Mesendoderm (in vitro differentiated cells): ENCODE measurements at regions not wholly inside any gene's neighbourhood (a gene's known extent, or its start where the extent isn't known, plus 50 kb on each side); places are given as distances from the start of the nearest gene placed in this dataset.

Experiments
- DNase-seq: peaks from one replicate; pipeline ENCODE4 v3.0.0; 2013
- H2AK5ac ChIP-seq: 2 replicates; pipeline ENCODE4 v1.6.1; 2013; ENCODE audit warnings: low read length, inconsistent platforms
- H2BK120ac ChIP-seq: 2 replicates; pipeline ENCODE4 v1.6.1; 2013; ENCODE audit warnings: low read depth, mild to moderate bottlenecking, low read length, moderate library complexity, mixed read lengths
- H2BK15ac ChIP-seq: replicated peaks from 2 replicates; pipeline ENCODE4 v1.6.1; 2013; ENCODE audit warnings: low read depth, mild to moderate bottlenecking, moderate library complexity
- H2BK5ac ChIP-seq: 2 replicates; pipeline ENCODE4 v1.6.1; 2013; ENCODE audit warnings: low read length, inconsistent platforms
- H3K18ac ChIP-seq: 2 replicates; pipeline ENCODE4 v1.6.1; 2013; ENCODE audit warnings: mild to moderate bottlenecking, low read length, mixed read lengths
- H3K23ac ChIP-seq: one replicate; pipeline ENCODE4 v1.6.1; 2013; ENCODE audit warnings: low read length
- H3K27ac ChIP-seq: 2 replicates; pipeline ENCODE4 v1.5.1; 2013; ENCODE audit warnings: low read depth, mild to moderate bottlenecking, inconsistent platforms, low read length, moderate library complexity
- H3K27me3 ChIP-seq: 2 replicates; pipeline ENCODE4 v1.6.1; 2013; ENCODE audit warnings: low read length, control low read depth, mild to moderate bottlenecking, inconsistent platforms; ENCODE audit not compliant: insufficient read depth, poor library complexity
- H3K36me3 ChIP-seq: 2 replicates; pipeline ENCODE4 v1.6.1; 2013; ENCODE audit warnings: low read length, inconsistent platforms; ENCODE audit not compliant: control insufficient read depth, insufficient read depth
- H3K4ac ChIP-seq: one replicate; pipeline ENCODE4 v1.6.1; 2013; ENCODE audit warnings: low read depth, mild to moderate bottlenecking, low read length, moderate library complexity
- H3K4me1 ChIP-seq: 2 replicates; pipeline ENCODE4 v1.6.1; 2013; ENCODE audit warnings: low read depth, low read length, inconsistent platforms; ENCODE audit not compliant: control insufficient read depth
- H3K4me2 ChIP-seq: 2 replicates; pipeline ENCODE4 v1.6.1; 2013; ENCODE audit warnings: low read length
- H3K4me3 ChIP-seq: 2 replicates; pipeline ENCODE4 v1.5.1; 2013; ENCODE audit warnings: mild to moderate bottlenecking, low read length
- H3K56ac ChIP-seq: one replicate; pipeline ENCODE4 v1.6.1; 2013; ENCODE audit warnings: low read length
- H3K79me1 ChIP-seq: 2 replicates; pipeline ENCODE4 v1.6.1; 2013; ENCODE audit warnings: low read length, inconsistent platforms
- H3K79me2 ChIP-seq: 2 replicates; pipeline ENCODE4 v1.6.1; 2013; ENCODE audit warnings: mild to moderate bottlenecking, low read length; ENCODE audit not compliant: control insufficient read depth, insufficient read depth
- H3K9ac ChIP-seq: 2 replicates; pipeline ENCODE4 v1.6.1; 2013; ENCODE audit warnings: low read length, inconsistent platforms
- H4K5ac ChIP-seq: one replicate; pipeline ENCODE4 v1.6.1; 2013; ENCODE audit warnings: low read length
- H4K8ac ChIP-seq: one replicate; pipeline ENCODE4 v1.6.1; 2013; ENCODE audit warnings: low read depth, mild to moderate bottlenecking, control low read depth, low read length, moderate library complexity
- WGBS: extraction: QIAGEN DNeasy Blood & Tissue Kit; methylation state at CpG from one replicate; pipeline ENCODE4 v1.1.7; 2013; ENCODE audit warnings: low lambda C conversion rate, missing lambda C conversion rate; ENCODE audit not compliant: insufficient coverage; ENCODE audit errors: extremely low coverage; 5-methylcytosine and 5-hydroxymethylcytosine counted together

GRCh38 chr4:175935016-175935661 lies 123.1 kb upstream of the GPM6A start:
- no peak overlapping the region for H3K4me2 ChIP-seq
- H2BK15ac ChIP-seq: no peak overlapping the region
- H4K5ac ChIP-seq: no peak overlapping the region
- peak; percentile 90 for DNase-seq
- no peaks in the 10 kb centered on the region for H3K27me3 ChIP-seq
- H2BK120ac ChIP-seq: no peak overlapping the region
- H2AK5ac ChIP-seq: no peak overlapping the region
- H3K36me3 ChIP-seq: no peaks in the 10 kb centered on the region
- H4K8ac ChIP-seq: no peak overlapping the region
- no peak overlapping the region for H3K18ac ChIP-seq
- no peak overlapping the region for H3K27ac ChIP-seq
- H3K23ac ChIP-seq: no peak overlapping the region
- H2BK5ac ChIP-seq: no peak overlapping the region
- H3K4ac ChIP-seq: no peak overlapping the region
- no peaks in the 10 kb centered on the region for H3K4me1 ChIP-seq
- H3K79me1 ChIP-seq: no peaks in the 10 kb centered on the region
- H3K4me3 ChIP-seq: no peak overlapping the region
- H3K9ac ChIP-seq: no peak overlapping the region
- H3K79me2 ChIP-seq: no peaks in the 10 kb centered on the region
- no peak overlapping the region for H3K56ac ChIP-seq

GRCh38 chr4:175944126-175944910 lies 121.3 kb upstream of the WDR17 start:
- Histone ChIP-seq H2AK5ac (no peak overlapping the region), H3K4ac (no peak overlapping the region), H3K27me3 (no peaks in the 10 kb centered on the region), H3K4me3 (no peak overlapping the region), H2BK5ac (no peak overlapping the region), H3K56ac (no peak overlapping the region), H3K4me2 (no peak overlapping the region), H3K27ac (no peak overlapping the region), H2BK120ac (no peak overlapping the region), H3K4me1 (no peaks in the 10 kb centered on the region), H3K18ac (no peak overlapping the region), H4K5ac (no peak overlapping the region), H3K79me2 (no peaks in the 10 kb centered on the region), H2BK15ac (no peak overlapping the region), H3K9ac (no peak overlapping the region), H3K36me3 (no peaks in the 10 kb centered on the region), H4K8ac (no peak overlapping the region), H3K79me1 (no peaks in the 10 kb centered on the region), H3K23ac (no peak overlapping the region)
- WGBS: 100% methylated on average over 1 of the region's 10 CpGs
- DNase-seq: no peak

- no peak overlapping the region for H3K23ac ChIP-seq
- H3K4me2 ChIP-seq: no peak overlapping the region
- H3K4me1 ChIP-seq: no peaks in the 10 kb centered on the region
- H3K79me1 ChIP-seq: no peaks in the 10 kb centered on the region
- H2BK120ac ChIP-seq: no peak overlapping the region
- H2BK5ac ChIP-seq: no peak overlapping the region
- WGBS: no CpG with 5 or more reads among the region's 6 CpGs
- no peaks in the 10 kb centered on the region for H3K79me2 ChIP-seq
- no peak overlapping the region for H4K5ac ChIP-seq
- no peak overlapping the region for H3K4ac ChIP-seq
- H3K27ac ChIP-seq: no peak overlapping the region
- H3K18ac ChIP-seq: no peak overlapping the region
- no peak for DNase-seq
- H4K8ac ChIP-seq: no peak overlapping the region
- no peak overlapping the region for H2AK5ac ChIP-seq
- H3K9ac ChIP-seq: no peak overlapping the region
- H3K56ac ChIP-seq: no peak overlapping the region
- H3K4me3 ChIP-seq: no peak overlapping the region
- no peak overlapping the region for H2BK15ac ChIP-seq
- H3K36me3 ChIP-seq: no peaks in the 10 kb centered on the region
- no peaks in the 10 kb centered on the region for H3K27me3 ChIP-seq
Measured at GRCh38 chr4:175946472-175947116, 119.0 kb upstream of the WDR17 start.

GRCh38 chr4:175947117-175947722 lies 118.4 kb upstream of the WDR17 start:
- Histone ChIP-seq H2BK120ac (no peak overlapping the region), H3K79me1 (no peaks in the 10 kb centered on the region), H3K27ac (no peak overlapping the region), H3K27me3 (no peaks in the 10 kb centered on the region), H3K4ac (no peak overlapping the region), H3K79me2 (no peaks in the 10 kb centered on the region), H3K9ac (no peak overlapping the region), H3K23ac (no peak overlapping the region), H3K36me3 (no peaks in the 10 kb centered on the region), H4K5ac (no peak overlapping the region), H4K8ac (no peak overlapping the region), H2AK5ac (no peak overlapping the region), H2BK15ac (no peak overlapping the region), H3K18ac (no peak overlapping the region), H3K4me2 (no peak overlapping the region), H2BK5ac (no peak overlapping the region), H3K4me1 (no peaks in the 10 kb centered on the region), H3K4me3 (no peak overlapping the region), H3K56ac (no peak overlapping the region)
- DNase-seq: peak; percentile 10
- WGBS: no CpG with 5 or more reads among the region's 4 CpGs

GRCh38 chr4:175951794-175952193 lies 113.8 kb upstream of the WDR17 start:
- no peaks in the 10 kb centered on the region for H3K27me3 ChIP-seq
- no peak overlapping the region for H4K5ac ChIP-seq
- DNase-seq: no peak
- no peak overlapping the region for H3K56ac ChIP-seq
- no CpG with 5 or more reads among the region's 1 CpG for WGBS
- H2BK120ac ChIP-seq: no peak overlapping the region
- H3K36me3 ChIP-seq: no peaks in the 10 kb centered on the region
- no peak overlapping the region for H3K9ac ChIP-seq
- no peak overlapping the region for H4K8ac ChIP-seq
- no peak overlapping the region for H3K18ac ChIP-seq
- no peak overlapping the region for H3K27ac ChIP-seq
- H3K23ac ChIP-seq: no peak overlapping the region
- no peak overlapping the region for H3K4me3 ChIP-seq
- H3K79me1 ChIP-seq: no peaks in the 10 kb centered on the region
- H3K4ac ChIP-seq: no peak overlapping the region
- no peak overlapping the region for H2BK5ac ChIP-seq
- H3K4me2 ChIP-seq: no peak overlapping the region
- H2BK15ac ChIP-seq: no peak overlapping the region
- H3K79me2 ChIP-seq: no peaks in the 10 kb centered on the region
- no peak overlapping the region for H2AK5ac ChIP-seq
- no peaks in the 10 kb centered on the region for H3K4me1 ChIP-seq
